Neural progenitor cell (in vitro differentiated cells): ENCODE measurements at regions not wholly inside any gene's neighbourhood (a gene's known extent, or its start where the extent isn't known, plus 50 kb on each side); places are given as distances from the start of the nearest gene placed in this dataset.
"Not testable (repeated sequence)": the region's sequence is repeated elsewhere in the genome, so short reads cannot be mapped to it uniquely, and the experiment has no call there.

Experiments
- DNase-seq: peaks from one replicate; pipeline ENCODE4 v3.0.0-alpha.2; 2016; ENCODE audit warnings: low spot score
- H2AFZ ChIP-seq: fragments of 200-600 bp; sonication (generic); replicated peaks from 2 replicates; pipeline ENCODE4 v1.6.1; 2016; ENCODE audit warnings: antibody characterized with exemption
- H3F3A ChIP-seq: fragments of 200-600 bp; sonication (generic); 2 replicates; pipeline ENCODE4 v1.6.1; 2016; ENCODE audit warnings: antibody characterized with exemption, low read depth
- H3K27ac ChIP-seq: fragments of 200-600 bp; sonication (generic); 2 replicates; pipeline ENCODE4 v1.5.1; 2016; ENCODE audit warnings: mild to moderate bottlenecking
- H3K27me3 ChIP-seq: fragments of 200-600 bp; sonication (generic); 2 replicates; pipeline ENCODE4 v1.6.1; 2016; ENCODE audit warnings: mild to moderate bottlenecking, moderate library complexity
- H3K36me3 ChIP-seq: fragments of 200-600 bp; sonication (generic); 2 replicates; pipeline ENCODE4 v1.5.1; 2016
- H3K4me1 ChIP-seq: fragments of 200-600 bp; sonication (generic); 2 replicates; pipeline ENCODE4 v1.6.1; 2016; ENCODE audit warnings: mixed run types
- H3K4me2 ChIP-seq: fragments of 200-600 bp; sonication (generic); 2 replicates; pipeline ENCODE4 v1.6.1; 2016
- H3K4me3 ChIP-seq: fragments of 200-600 bp; sonication (generic); 2 replicates; pipeline ENCODE4 v1.5.1; 2016
- H3K79me2 ChIP-seq: fragments of 200-600 bp; sonication (generic); 2 replicates; pipeline ENCODE4 v1.6.1; 2016; ENCODE audit warnings: low read depth
- H3K9ac ChIP-seq: fragments of 200-600 bp; sonication (generic); 2 replicates; pipeline ENCODE4 v1.6.1; 2016
- H3K9me3 ChIP-seq: fragments of 200-600 bp; sonication (generic); 2 replicates; pipeline ENCODE4 v1.5.1; 2016; ENCODE audit warnings: low read depth
- H4K20me1 ChIP-seq: fragments of 200-600 bp; sonication (generic); 2 replicates; pipeline ENCODE4 v1.6.1; 2016; ENCODE audit warnings: low read depth
- H3K27ac Mint-ChIP-seq: 3 replicates; pipeline ENCODE4 v1.8.0; 2021; ENCODE audit warnings: mixed read lengths
- H3K27me3 Mint-ChIP-seq: 2 replicates; pipeline ENCODE4 v1.8.0; 2022; ENCODE audit warnings: low read depth, mild to moderate bottlenecking, inconsistent platforms, moderate library complexity, mixed read lengths; ENCODE audit not compliant: insufficient read depth
- H3K36me3 Mint-ChIP-seq: 3 replicates; pipeline ENCODE4 v1.8.0; 2021; ENCODE audit warnings: mixed read lengths
- H3K4me1 Mint-ChIP-seq: 3 replicates; pipeline ENCODE4 v1.8.0; 2021; ENCODE audit warnings: mixed read lengths
- H3K4me3 Mint-ChIP-seq: 3 replicates; pipeline ENCODE4 v1.8.0; 2021; ENCODE audit warnings: mild to moderate bottlenecking, moderate library complexity, mixed read lengths
- H3K9me3 Mint-ChIP-seq: 3 replicates; pipeline ENCODE4 v1.8.0; 2020; ENCODE audit warnings: mixed read lengths
- CTCF ChIP-seq: fragments of 200-600 bp; sonication (generic); IDR thresholded peaks from 2 replicates; pipeline ENCODE4 v1.5.1; 2017; ENCODE audit warnings: antibody characterized with exemption, mild to moderate bottlenecking
- EZH2 ChIP-seq: fragments of 200-600 bp; sonication (generic); IDR thresholded peaks from 2 replicates; pipeline ENCODE4 v1.6.1; 2017; ENCODE audit warnings: antibody characterized with exemption, mild to moderate bottlenecking, moderate library complexity
- EZH2phosphoT487 ChIP-seq: fragments of 200-600 bp; sonication (generic); IDR thresholded peaks from 2 replicates; pipeline ENCODE4 v1.6.1; 2017; ENCODE audit warnings: antibody characterized with exemption

- peaks cover 2% of the 10 kb centered on the region for H3K27me3 Mint-ChIP-seq
- Histone ChIP-seq H3K9me3 (no peaks in the 10 kb centered on the region), H3K79me2 (no peaks in the 10 kb centered on the region), H3K36me3 (no peaks in the 10 kb centered on the region), H2AFZ (no peak overlapping the region), H4K20me1 (no peaks in the 10 kb centered on the region), H3K4me1 (no peaks in the 10 kb centered on the region), H3K27me3 (no peaks in the 10 kb centered on the region), H3F3A (no peaks in the 10 kb centered on the region), H3K9ac (no peak overlapping the region), H3K4me2 (no peak overlapping the region), H3K27ac (no peak overlapping the region), H3K4me3 (no peak overlapping the region)
- no peak overlapping the region for H3K27ac Mint-ChIP-seq
- DNase-seq = no peak
- H3K4me3 Mint-ChIP-seq = no peak overlapping the region
- no peaks in the 10 kb centered on the region for H3K36me3 Mint-ChIP-seq
- H3K4me1 Mint-ChIP-seq = no peaks in the 10 kb centered on the region
- TF ChIP-seq EZH2 (no peak), CTCF (no peak)
- peaks cover 1% of the 10 kb centered on the region for H3K9me3 Mint-ChIP-seq
Observed at GRCh38 chr3:4207672-4208071, 95.5 kb upstream of the SETMAR start.

DNA sequence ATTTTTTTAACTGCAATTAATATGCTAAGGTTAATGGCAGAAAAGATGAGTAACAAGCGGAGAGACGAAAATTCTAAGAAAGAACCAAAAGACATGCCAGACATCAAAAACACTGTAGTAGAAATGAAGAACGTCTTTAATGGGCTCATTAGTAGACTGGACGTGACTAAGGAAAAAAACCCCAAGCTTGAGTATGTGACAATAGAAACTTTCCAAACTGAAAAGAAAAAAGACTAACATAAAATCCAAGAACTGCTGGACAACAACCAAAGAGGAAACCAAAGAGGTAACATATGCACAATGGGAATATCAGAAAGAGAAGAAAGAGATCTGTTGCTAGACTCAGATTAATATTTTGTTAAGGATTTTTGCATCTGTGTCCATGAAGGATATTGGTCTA is 94.6 kb upstream of the SETMAR start:
- H3K4me1 ChIP-seq = no peaks in the 10 kb centered on the region
- no peaks in the 10 kb centered on the region for H3F3A ChIP-seq
- H3K9me3 ChIP-seq = no peaks in the 10 kb centered on the region
- no peaks in the 10 kb centered on the region for H3K36me3 Mint-ChIP-seq
- no peaks in the 10 kb centered on the region for H3K4me1 Mint-ChIP-seq
- TF ChIP-seq CTCF = no peak
- no peak for TF ChIP-seq EZH2
- TF ChIP-seq EZH2phosphoT487 = no peak
- H4K20me1 ChIP-seq = no peaks in the 10 kb centered on the region
- no peak overlapping the region for H3K27ac ChIP-seq
- H3K4me3 ChIP-seq = no peak overlapping the region
- H3K9me3 Mint-ChIP-seq = peaks cover 5% of the 10 kb centered on the region
- H3K27ac Mint-ChIP-seq = no peak overlapping the region
- H3K4me3 Mint-ChIP-seq = no peak overlapping the region
- H3K36me3 ChIP-seq = no peaks in the 10 kb centered on the region
- no peak overlapping the region for H2AFZ ChIP-seq
- H3K27me3 Mint-ChIP-seq = peaks cover 2% of the 10 kb centered on the region
- no peaks in the 10 kb centered on the region for H3K79me2 ChIP-seq
- no peak overlapping the region for H3K9ac ChIP-seq
- H3K27me3 ChIP-seq = no peaks in the 10 kb centered on the region
- no peak overlapping the region for H3K4me2 ChIP-seq
- DNase-seq = no peak

- Histone ChIP-seq H3K4me3 (no peak overlapping the region), H3K27ac (no peak overlapping the region), H3K27me3 (no peaks in the 10 kb centered on the region), H3K9me3 (no peaks in the 10 kb centered on the region), H3K4me2 (no peak overlapping the region), H2AFZ (no peak overlapping the region), H3K36me3 (no peaks in the 10 kb centered on the region), H4K20me1 (no peaks in the 10 kb centered on the region), H3K79me2 (no peaks in the 10 kb centered on the region), H3F3A (no peaks in the 10 kb centered on the region), H3K4me1 (no peaks in the 10 kb centered on the region), H3K9ac (no peak overlapping the region)
- TF ChIP-seq EZH2 = no peak
- H3K27ac Mint-ChIP-seq = no peak overlapping the region
- H3K4me3 Mint-ChIP-seq = no peak overlapping the region
- peaks cover 29% of the 10 kb centered on the region for H3K9me3 Mint-ChIP-seq
- no peaks in the 10 kb centered on the region for H3K36me3 Mint-ChIP-seq
- peaks cover 2% of the 10 kb centered on the region for H3K27me3 Mint-ChIP-seq
- H3K4me1 Mint-ChIP-seq = no peaks in the 10 kb centered on the region
- DNase-seq = no peak
Observed at GRCh38 chr3:4211610-4212009, 91.6 kb upstream of the SETMAR start.

- not testable (repeated sequence) for H3K36me3 Mint-ChIP-seq, H3K27ac Mint-ChIP-seq, H3K36me3 ChIP-seq, H3K4me3 ChIP-seq, H3K9me3 ChIP-seq, H3K4me1 ChIP-seq, H3F3A ChIP-seq, H3K27me3 ChIP-seq, H3K27me3 Mint-ChIP-seq, H3K4me3 Mint-ChIP-seq, H3K27ac ChIP-seq, H4K20me1 ChIP-seq, H3K9ac ChIP-seq, H3K4me1 Mint-ChIP-seq, DNase-seq, H3K79me2 ChIP-seq, H3K4me2 ChIP-seq, H2AFZ ChIP-seq
- H3K9me3 Mint-ChIP-seq = peaks cover 31% of the 10 kb centered on the region
Observed at GRCh38 chr3:4213420-4213819, 89.7 kb upstream of the SETMAR start.

DNA sequence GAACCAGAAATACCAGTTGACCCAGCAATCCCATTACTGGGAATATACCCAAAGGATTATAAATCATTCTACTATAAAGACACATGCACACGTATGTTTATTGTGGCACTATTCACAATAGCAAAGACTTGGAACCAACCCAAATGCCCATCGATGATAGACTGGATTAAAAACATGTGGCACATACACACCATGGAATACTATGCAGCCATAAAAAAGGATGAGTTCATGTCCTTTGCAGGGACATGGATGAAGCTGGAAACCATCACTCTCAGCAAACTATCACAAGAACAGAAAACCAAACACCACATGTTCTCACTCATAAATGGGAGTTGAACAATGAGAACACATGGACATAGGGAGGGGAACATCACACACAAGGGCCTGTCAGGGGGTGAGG is 86.2 kb upstream of the SETMAR start:
- H3K79me2 ChIP-seq, H3K4me1 ChIP-seq, H3K9me3 ChIP-seq, H3K36me3 Mint-ChIP-seq, H3K36me3 ChIP-seq, H3K27me3 ChIP-seq, H4K20me1 ChIP-seq, H3K9ac ChIP-seq, H2AFZ ChIP-seq, H3K4me3 ChIP-seq, H3K27ac Mint-ChIP-seq, H3F3A ChIP-seq, H3K27me3 Mint-ChIP-seq, H3K27ac ChIP-seq, DNase-seq, H3K4me2 ChIP-seq, H3K4me3 Mint-ChIP-seq: not testable (repeated sequence)
- peaks cover 28% of the 10 kb centered on the region for H3K4me1 Mint-ChIP-seq
- H3K9me3 Mint-ChIP-seq = peaks cover 31% of the 10 kb centered on the region
